Loucy (cell line): ENCODE measurements at regions not wholly inside any gene's neighbourhood (a gene's known extent, or its start where the extent isn't known, plus 50 kb on each side); places are given as distances from the start of the nearest gene placed in this dataset.

Experiments
- CTCF ChIP-seq: fragments of 200-600 bp; sonication (generic); conservative IDR thresholded peaks from 2 replicates; pipeline ENCODE4 v1.5.1; 2014; ENCODE audit warnings: mild to moderate bottlenecking, antibody characterized with exemption, low read length
- EZH2phosphoT487 ChIP-seq: fragments of 200-600 bp; IDR thresholded peaks from 2 replicates; pipeline ENCODE4 v1.6.1; 2018; ENCODE audit warnings: antibody characterized with exemption, mild to moderate bottlenecking, moderate library complexity, borderline replicate concordance

GRCh38 chr2:187853381-187853791, 299.2 kb upstream of the TFPI start:
- no peak for TF ChIP-seq CTCF
- TF ChIP-seq EZH2phosphoT487: no peak
